Small intestine (tissue), 7 donors: ENCODE measurements at regions not wholly inside any gene's neighbourhood (a gene's known extent, or its start where the extent isn't known, plus 50 kb on each side); places are given as distances from the start of the nearest gene placed in this dataset.
A peak's percentile ranks its signal among the peaks of the same experiment; 100 is the strongest.
"Not testable (repeated sequence)": the region's sequence is repeated elsewhere in the genome, so short reads cannot be mapped to it uniquely, and the experiment has no call there.

ENCODE experiments used
- DNase-seq, 2 donors: peaks; one replicate each; pipeline versions ENCODE4 v3.0.0 to v3.0.0-alpha.2; 2013
- FAIRE-seq: peaks from 2 replicates; lab custom pipeline; 2012; peaks lifted over from hg19 to GRCh38; lab: Jason Lieb, UNC
- H3K27ac ChIP-seq, 3 donors: one replicate each; pipeline ENCODE4 v1.5.1; 2013; ENCODE audit warnings: low read length in 2 of 3, mild to moderate bottlenecking in 2 of 3, control low read depth in 1 of 3, inconsistent platforms in 1 of 3, low read depth in 1 of 3, moderate library complexity in 1 of 3
- H3K27me3 ChIP-seq, 3 donors: one replicate each; pipeline ENCODE4 v1.6.1; 2013; ENCODE audit warnings: low read length in 3 of 3, inconsistent platforms in 1 of 3; ENCODE audit not compliant: control insufficient read depth in 3 of 3, insufficient read depth in 3 of 3
- H3K36me3 ChIP-seq, 3 donors: one replicate each; pipeline ENCODE4 v1.6.1; 2013; ENCODE audit warnings: low read length in 3 of 3, inconsistent platforms in 1 of 3, low read depth in 1 of 3, mild to moderate bottlenecking in 1 of 3, moderate library complexity in 1 of 3; ENCODE audit not compliant: control insufficient read depth in 3 of 3, insufficient read depth in 2 of 3
- H3K4me1 ChIP-seq, 3 donors: one replicate each; pipeline ENCODE4 v1.6.1; 2013; ENCODE audit warnings: low read length in 2 of 3, inconsistent platforms in 1 of 3, low read depth in 1 of 3, mild to moderate bottlenecking in 1 of 3, moderate library complexity in 1 of 3; ENCODE audit not compliant: control insufficient read depth in 3 of 3, insufficient read depth in 2 of 3
- H3K4me3 ChIP-seq, 3 donors: one replicate each; pipeline ENCODE4 v1.5.1; 2013; ENCODE audit warnings: low read length in 3 of 3, control low read depth in 1 of 3, inconsistent platforms in 1 of 3, low read depth in 1 of 3, mild to moderate bottlenecking in 1 of 3, moderate library complexity in 1 of 3
- H3K9me3 ChIP-seq, 2 donors: one replicate each; pipeline ENCODE4 v1.6.1; 2013; ENCODE audit warnings: low read depth in 1 of 2, low read length in 1 of 2; ENCODE audit not compliant: control insufficient read depth in 2 of 2, insufficient read depth in 1 of 2
- WGBS, 3 donors: extraction: QIAGEN DNeasy Blood & Tissue Kit; methylation state at CpG; one replicate each; pipeline ENCODE4 v1.1.7; 2013; 5-methylcytosine and 5-hydroxymethylcytosine counted together
- donor health status: healthy with polysubstance abuse.
- donor health status: control.
- donor health status: control.
- donor health status: Bipolar disorder and iron deficiency.
- donor health status: healthy.

DNA sequence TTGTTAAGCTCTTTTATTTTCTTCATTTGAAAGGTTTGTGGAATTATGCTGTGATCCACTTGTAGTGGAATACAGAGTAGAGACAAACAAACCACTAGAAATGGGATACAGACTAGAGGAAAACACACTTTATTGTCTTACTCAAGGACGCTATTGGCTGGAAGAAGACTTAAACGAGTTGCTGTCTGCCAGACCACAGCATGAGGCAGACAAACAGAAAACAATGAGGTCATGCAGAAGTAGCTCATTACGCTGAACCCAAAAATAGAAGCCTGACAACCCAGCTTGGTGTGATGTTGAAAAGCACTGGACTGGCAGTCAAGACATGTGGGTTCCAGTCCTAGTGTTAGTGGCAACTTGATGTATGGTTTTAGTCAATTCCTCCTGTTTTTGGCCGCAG is 62.4 kb upstream of the P3H2 start:
- Histone ChIP-seq H3K4me3 (no peak overlapping the region), H3K9me3 (no peaks in the 10 kb centered on the region), H3K36me3 (no peaks in the 10 kb centered on the region), H3K4me1 (no peaks in the 10 kb centered on the region), H3K27ac (no peak overlapping the region), H3K27me3 (no peaks in the 10 kb centered on the region)
- WGBS, 3 donors, result 56 to 63% (median 56%) methylated on average over 4 of the region's 4 CpGs
- peak in 1 of 2 donors; percentile 3 for DNase-seq
- FAIRE-seq, result no peak

- WGBS, 3 donors, result 79 to 81% (median 80%) methylated on average over 12 of the region's 12 CpGs
- DNase-seq, result no peak
Measured at GRCh38 chr3:190182418-190183043, 61.8 kb upstream of the P3H2 start.

DNA sequence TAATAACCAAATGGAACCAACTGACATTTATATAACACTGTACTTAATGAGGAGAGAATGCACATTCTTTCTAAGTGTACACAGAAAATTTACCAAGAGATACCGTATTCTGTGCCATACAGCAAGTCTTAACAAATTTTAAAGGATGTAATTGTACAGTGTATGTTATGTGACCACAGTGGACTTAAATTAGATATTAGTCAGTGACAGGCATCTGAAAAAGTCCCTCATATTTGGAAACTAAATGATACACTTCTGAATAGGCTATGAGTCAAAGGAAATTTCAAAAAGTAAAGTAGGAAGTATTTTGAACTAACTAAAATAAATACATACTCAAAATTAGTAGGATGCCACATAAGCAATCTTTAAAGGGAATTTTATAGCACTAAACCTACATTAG is 59.6 kb upstream of the P3H2 start:
- FAIRE-seq, result no peak
- no peak for DNase-seq
- Histone ChIP-seq H3K4me1 (no peaks in the 10 kb centered on the region), H3K4me3 (no peak overlapping the region), H3K27ac (no peak overlapping the region), H3K9me3 (no peaks in the 10 kb centered on the region), H3K36me3 (no peaks in the 10 kb centered on the region), H3K27me3 (no peaks in the 10 kb centered on the region)
- WGBS, 3 donors, result 74 to 81% (median 77%) methylated on average over 1 of the region's 1 CpG

More at GRCh38 chr3:190182418-190183043, 61.8 kb upstream of the P3H2 start:
- H3K9me3 ChIP-seq, result no peaks in the 10 kb centered on the region
- H3K4me3 ChIP-seq, result no peak overlapping the region
- FAIRE-seq, result no peak
- H3K36me3 ChIP-seq, result no peaks in the 10 kb centered on the region
- no peak overlapping the region for H3K27ac ChIP-seq
- H3K27me3 ChIP-seq, result no peaks in the 10 kb centered on the region
- H3K4me1 ChIP-seq, result no peaks in the 10 kb centered on the region

GRCh38 chr3:190178779-190179178 is 58.1 kb upstream of the P3H2 start:
- H3K4me3 ChIP-seq, result no peak overlapping the region
- H3K4me1 ChIP-seq, result no peaks in the 10 kb centered on the region
- 66 to 88% (median 71%) methylated on average over 2 of the region's 2 CpGs for WGBS, 3 donors
- no peak for DNase-seq
- H3K9me3 ChIP-seq, result no peaks in the 10 kb centered on the region
- no peak for FAIRE-seq
- H3K36me3 ChIP-seq, result no peaks in the 10 kb centered on the region
- H3K27ac ChIP-seq, result no peak overlapping the region
- no peaks in the 10 kb centered on the region for H3K27me3 ChIP-seq

DNA sequence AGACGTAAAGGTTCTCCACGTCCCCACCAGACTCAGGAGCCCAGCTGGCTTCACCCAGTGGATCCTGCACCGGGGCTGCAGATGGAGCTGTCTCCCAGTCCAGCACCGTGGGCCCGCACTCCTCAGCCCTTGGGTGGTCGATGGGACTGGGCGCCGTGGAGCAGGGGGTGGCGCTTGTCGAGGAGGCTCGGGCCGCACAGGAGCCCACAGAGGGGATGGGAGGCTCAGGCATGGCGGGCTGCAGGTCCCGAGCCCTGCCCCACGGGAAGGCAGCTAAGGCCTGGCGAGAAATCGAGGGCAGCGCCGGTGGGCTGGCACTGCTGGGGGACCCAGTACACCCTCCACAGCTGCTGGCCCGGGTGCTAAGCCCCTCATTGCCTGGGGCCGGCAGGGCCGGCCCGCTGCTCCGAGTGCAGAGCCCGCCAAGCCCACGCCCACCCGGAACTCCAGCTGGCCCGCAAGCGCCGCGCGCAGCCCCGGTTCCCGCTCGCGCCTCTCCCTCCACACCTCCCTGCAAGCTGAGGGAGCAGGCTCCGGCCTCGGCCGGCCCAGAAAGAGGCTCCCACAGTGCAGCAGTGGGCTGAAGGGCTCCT is 56.3 kb upstream of the P3H2 start:
- not testable (repeated sequence) for H3K27me3 ChIP-seq, H3K27ac ChIP-seq, H3K36me3 ChIP-seq, DNase-seq, H3K9me3 ChIP-seq, FAIRE-seq, H3K4me3 ChIP-seq, H3K4me1 ChIP-seq
- 92 to 95% (median 93%) methylated on average over 18 to 39 of the region's 39 CpGs for WGBS, 3 donors

DNA sequence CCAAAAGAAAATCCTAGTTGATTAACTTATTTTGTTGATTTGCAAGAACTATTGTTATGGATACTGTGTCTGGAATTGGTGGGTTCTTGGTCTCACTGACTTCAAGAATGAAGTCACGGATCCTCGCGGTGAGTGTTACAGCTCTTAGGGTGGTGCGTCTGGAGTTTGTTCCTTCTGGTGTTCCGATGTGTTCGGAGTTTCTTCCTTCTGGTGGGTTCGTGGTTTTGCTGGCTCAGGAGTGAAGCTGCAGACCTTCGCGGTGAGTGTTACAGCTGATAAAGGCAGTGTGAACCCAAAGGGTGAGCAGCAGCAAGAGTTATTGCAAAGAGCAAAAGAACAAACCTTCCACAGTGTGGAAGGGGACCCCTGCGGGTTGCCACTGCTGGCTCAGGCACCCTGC is 55.4 kb upstream of the P3H2 start:
- 75 to 78% (median 78%) methylated on average over 10 of the region's 10 CpGs for WGBS, 3 donors
- not testable (repeated sequence) for FAIRE-seq, H3K9me3 ChIP-seq, H3K27me3 ChIP-seq, DNase-seq, H3K4me3 ChIP-seq, H3K27ac ChIP-seq, H3K4me1 ChIP-seq, H3K36me3 ChIP-seq

DNA sequence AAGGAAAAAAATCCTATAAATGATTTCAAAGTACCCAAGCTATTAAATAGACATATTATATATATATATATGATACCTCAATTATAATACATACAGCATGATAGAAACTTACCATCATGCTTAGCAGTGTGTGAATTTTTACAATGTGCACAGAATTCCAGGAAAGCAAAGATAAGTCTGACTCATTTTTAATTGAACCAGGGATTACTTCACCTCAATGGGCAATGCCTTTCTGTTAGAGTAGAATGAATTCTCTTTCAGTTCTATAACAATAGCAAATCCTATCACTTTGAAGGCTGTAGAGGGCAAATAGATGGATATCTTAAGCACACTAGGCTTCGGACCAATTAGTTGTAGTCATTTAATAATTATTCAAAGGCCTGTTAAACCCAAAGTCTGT is 54.8 kb upstream of the P3H2 start:
- H3K9me3 ChIP-seq, result no peaks in the 10 kb centered on the region
- H3K36me3 ChIP-seq, result no peaks in the 10 kb centered on the region
- FAIRE-seq (no peak), DNase-seq (no peak)
- H3K4me1 ChIP-seq, result no peaks in the 10 kb centered on the region
- H3K27ac ChIP-seq, result no peak overlapping the region
- 21 to 66% (median 32%) methylated on average over 1 of the region's 1 CpG for WGBS, 3 donors
- H3K4me3 ChIP-seq, result no peak overlapping the region
- H3K27me3 ChIP-seq, result no peaks in the 10 kb centered on the region

DNA sequence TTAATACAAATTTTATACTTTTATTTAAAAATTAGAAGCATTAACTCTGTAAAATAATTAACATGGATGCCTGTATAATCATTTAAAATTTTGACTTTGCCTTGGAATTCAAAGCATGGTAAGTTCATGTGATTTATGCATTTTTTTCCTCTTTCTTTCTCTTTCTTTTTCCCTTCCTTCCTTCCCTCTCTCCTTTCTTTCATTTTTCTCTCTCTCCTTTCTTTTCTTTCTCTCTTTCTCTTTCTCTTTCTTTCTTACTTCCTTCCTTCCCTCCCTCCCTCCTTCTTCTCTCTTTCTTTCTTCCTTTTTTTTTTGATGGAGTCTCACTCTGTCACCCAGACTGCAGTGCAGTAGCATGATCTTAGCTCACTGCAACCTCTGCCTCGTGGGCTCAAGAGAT is 53.8 kb upstream of the P3H2 start:
- Histone ChIP-seq H3K36me3 (no peaks in the 10 kb centered on the region), H3K27me3 (no peaks in the 10 kb centered on the region), H3K4me3 (no peak overlapping the region), H3K9me3 (no peaks in the 10 kb centered on the region), H3K27ac (no peak overlapping the region), H3K4me1 (no peaks in the 10 kb centered on the region)
- no peak for FAIRE-seq
- 48 to 67% (median 62%) methylated on average over 1 of the region's 1 CpG for WGBS, 3 donors
- no peak for DNase-seq

GRCh38 chr3:190173426-190173825 is 52.7 kb upstream of the P3H2 start:
- H3K36me3 ChIP-seq, result no peaks in the 10 kb centered on the region
- FAIRE-seq (no peak), DNase-seq (no peak)
- no peaks in the 10 kb centered on the region for H3K27me3 ChIP-seq
- H3K4me3 ChIP-seq, result no peak overlapping the region
- no peaks in the 10 kb centered on the region for H3K4me1 ChIP-seq
- 68 to 78% (median 70%) methylated on average over 1 of the region's 1 CpG for WGBS, 3 donors
- H3K9me3 ChIP-seq, result no peaks in the 10 kb centered on the region
- H3K27ac ChIP-seq, result no peak overlapping the region
